ENCODE measurements at regions not wholly inside any gene's neighbourhood (a gene's known extent, or its start where the extent isn't known, plus 50 kb on each side); places are given as distances from the start of the nearest gene placed in this dataset.

- no peak for TF ChIP-seq CTCF (IDR thresholded peaks at IDR 0.05)
- TF ChIP-seq POLR2A (IDR thresholded peaks at IDR 0.05): no peak
Observed at GRCh38 chr6:40809627-40810026, 222.5 kb upstream of the LRFN2 start.

All from testis (tissue), 2 donors.